ENCODE measurements at regions not wholly inside any gene's neighbourhood (a gene's known extent, or its start where the extent isn't known, plus 50 kb on each side); places are given as distances from the start of the nearest gene placed in this dataset.

- Mint-ChIP-seq H3K27me3 (ENCODE audit: low read depth) (no peaks in the 10 kb centered on the region), H3K9me3 (peaks cover 51 to 66% of the 10 kb centered on the region in 2 experiments), H3K4me1 (no peaks in the 10 kb centered on the region), H3K4me3 (no peak overlapping the region), H3K27ac (no peak overlapping the region), H3K36me3 (ENCODE audit: insufficient read depth in 1 of 3, low read depth in 3 of 3) (peaks cover 2 to 7% (median 6%) of the 10 kb centered on the region in 3 experiments; a peak in 4 of 7 replicates)
- Histone ChIP-seq H3K27ac (ENCODE audit: insufficient read length, low read depth, low read length) (no peak overlapping the region), H4K20me1 (ENCODE audit: control insufficient read depth, insufficient read depth, insufficient read length) (no peaks in the 10 kb centered on the region), H3K4me2 (ENCODE audit: insufficient read depth, insufficient read length, low read length) (no peak overlapping the region), H2AFZ (ENCODE audit: low read length) (no peak overlapping the region), H3K9me3 (ENCODE audit: control insufficient read depth, low read depth, low read length) (peaks cover 25% of the 10 kb centered on the region), H4K5ac (ENCODE audit: insufficient read length, low read depth, low read length) (no peak overlapping the region), H3K23ac (ENCODE audit: insufficient read length, low read depth, low read length) (no peak overlapping the region), H2BK20ac (ENCODE audit: low read depth, low read length, poor library complexity, severe bottlenecking) (no peak overlapping the region), H2BK15ac (ENCODE audit: low read depth, low read length) (no peak overlapping the region), H3T11ph (ENCODE audit: low read length) (no peak overlapping the region), H3K18ac (ENCODE audit: insufficient read length, low read depth, low read length) (no peak overlapping the region), H4K8ac (replicated peaks; ENCODE audit: insufficient read length, low read depth, low read length) (no peak overlapping the region), H3K27me3 (ENCODE audit: insufficient read depth, low read length) (no peaks in the 10 kb centered on the region), H2BK12ac (ENCODE audit: insufficient read length, low read depth, low read length) (no peak overlapping the region), H3K14ac (ENCODE audit: insufficient read depth, low read length) (no peak overlapping the region), H3K9ac (ENCODE audit: extremely low read depth, insufficient read length, low read length) (no peak overlapping the region), H3K4me1 (ENCODE audit: insufficient read depth, low read length) (no peaks in the 10 kb centered on the region), H2BK5ac (ENCODE audit: insufficient read length, low read length) (no peak overlapping the region), H3K23me2 (ENCODE audit: insufficient read length, low read depth, low read length, poor library complexity, severe bottlenecking) (no peaks in the 10 kb centered on the region), H3K4ac (ENCODE audit: low read depth, low read length) (no peak overlapping the region), H3K79me1 (ENCODE audit: insufficient read depth, low read depth, low read length, poor library complexity, severe bottlenecking) (no peaks in the 10 kb centered on the region), H3K56ac (ENCODE audit: insufficient read length, low read depth, low read length) (no peak overlapping the region), H2BK120ac (ENCODE audit: low read depth, low read length, poor library complexity, severe bottlenecking) (no peak overlapping the region), H4K91ac (ENCODE audit: insufficient read length, low read depth, low read length) (no peak overlapping the region), H2AK5ac (ENCODE audit: insufficient read length, low read length) (no peak overlapping the region), H3K79me2 (ENCODE audit: insufficient read depth, low read length) (no peaks in the 10 kb centered on the region)
- no CpG with 5 or more reads among the region's 3 CpGs for WGBS (ENCODE audit: extremely low coverage, insufficient read length, low lambda C conversion rate)
- TF ChIP-seq CTCF (conservative IDR thresholded peaks at IDR 0.05) = no peak
- no peak for DNase-seq
Measured at GRCh38 chrX:145549496-145549895, 268.1 kb upstream of the SLITRK2 start.
